PC-3 (cell line): ENCODE measurements at regions not wholly inside any gene's neighbourhood (a gene's known extent, or its start where the extent isn't known, plus 50 kb on each side); places are given as distances from the start of the nearest gene placed in this dataset.

Source experiments
- CTCF ChIP-seq: fragments of 300-600 bp; sonication (generic); conservative IDR thresholded peaks from 2 replicates; pipeline ENCODE4 v1.5.1; 2017; ENCODE audit warnings: antibody characterized with exemption, low read depth, mild to moderate bottlenecking, low read length
- EZH2 ChIP-seq: fragments of 300-600 bp; sonication (generic); IDR thresholded peaks from one replicate; pipeline ENCODE4 v1.6.1; 2017; ENCODE audit warnings: antibody characterized with exemption, mild to moderate bottlenecking, low read length; ENCODE audit not compliant: unreplicated experiment

- TF ChIP-seq EZH2 (no peak), CTCF (no peak)
These were observed 96.5 kb upstream of the BEND4 start for GRCh38 chr4:42248972-42249371.
